NCI-H748 (cell line): ENCODE measurements at regions not wholly inside any gene's neighbourhood (a gene's known extent, or its start where the extent isn't known, plus 50 kb on each side); places are given as distances from the start of the nearest gene placed in this dataset.
A peak's percentile ranks its signal among the peaks of the same experiment; 100 is the strongest.

Experiments
- DNase-seq: peaks from one replicate; lab custom pipeline; 2025; ENCODE audit not compliant: unreplicated experiment; lab: John Stamatoyannopoulos, UW

GRCh38 chr12:14148489-14149270, 167.3 kb upstream of the GRIN2B start:
- DNase-seq, result no peak

DNA sequence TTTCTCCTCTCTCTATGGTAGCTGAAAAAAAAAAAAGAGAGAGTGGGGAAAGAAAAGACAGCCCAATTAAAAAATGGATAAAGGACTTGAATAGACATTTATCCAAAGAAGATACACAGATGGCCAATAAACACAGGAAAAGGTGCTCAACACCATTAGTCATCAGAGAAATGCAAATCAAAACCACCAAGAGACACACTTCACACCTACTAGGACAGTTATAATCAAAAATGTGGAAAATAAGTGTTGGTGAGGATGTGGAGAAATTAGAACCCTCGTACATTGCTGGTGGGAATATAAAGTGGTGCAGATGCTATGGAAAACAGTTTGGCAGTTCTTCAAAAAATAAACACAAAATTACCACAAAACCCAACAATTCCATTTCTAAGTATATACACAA, 172.4 kb upstream of the GRIN2B start:
- DNase-seq, result no peak

DNA sequence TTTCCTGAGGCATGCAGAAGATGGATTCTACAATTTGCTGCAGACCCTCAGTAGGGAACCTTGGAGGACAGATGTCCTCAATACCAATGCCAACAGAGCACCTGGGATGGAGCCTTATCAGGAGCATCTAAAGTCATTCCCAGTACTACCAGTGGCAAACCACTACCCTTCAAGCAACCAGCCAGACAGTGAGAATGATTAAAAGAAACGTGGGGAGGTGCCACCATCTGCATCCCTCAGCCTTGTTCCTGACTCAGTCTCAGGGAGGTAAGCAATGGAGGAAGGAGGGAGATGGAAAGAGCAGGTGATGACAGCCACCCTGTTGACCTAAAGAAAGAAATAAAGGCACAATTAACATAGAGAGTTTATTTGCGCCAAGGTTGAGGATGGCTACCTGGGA, 175.2 kb upstream of the GRIN2B start:
- DNase-seq, result no peak

DNA sequence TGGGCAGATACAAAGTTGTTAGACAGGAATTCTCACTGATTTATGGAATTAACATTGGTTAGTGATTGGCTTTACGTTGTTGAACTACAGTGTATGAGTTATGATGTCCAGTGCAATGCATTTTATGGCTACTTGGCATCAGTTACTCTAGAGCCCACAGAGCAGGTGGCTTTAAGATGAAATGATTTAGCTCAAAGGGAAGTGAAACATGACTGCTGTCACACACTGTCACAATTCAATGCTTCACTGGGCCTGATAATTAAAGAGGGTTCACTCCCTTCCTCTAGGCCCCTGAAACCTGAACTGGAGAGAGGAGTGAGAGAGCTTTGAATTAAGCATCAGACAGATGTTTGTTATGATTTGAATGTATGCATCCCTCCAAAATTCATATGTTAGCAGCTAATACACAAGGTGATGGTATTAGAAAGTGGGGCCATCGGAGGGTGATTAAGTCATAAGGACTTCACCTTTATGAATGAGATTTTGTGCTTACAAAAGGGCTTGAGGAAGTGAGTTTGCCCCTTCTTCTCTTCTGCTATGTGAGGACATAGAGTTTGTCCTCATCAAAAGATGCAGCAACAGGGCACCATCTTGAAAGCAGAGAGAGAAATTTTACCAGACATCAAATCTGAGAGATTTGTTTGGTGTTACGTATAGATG, 175.8 kb upstream of the GRIN2B start:
- no peak for DNase-seq

DNA sequence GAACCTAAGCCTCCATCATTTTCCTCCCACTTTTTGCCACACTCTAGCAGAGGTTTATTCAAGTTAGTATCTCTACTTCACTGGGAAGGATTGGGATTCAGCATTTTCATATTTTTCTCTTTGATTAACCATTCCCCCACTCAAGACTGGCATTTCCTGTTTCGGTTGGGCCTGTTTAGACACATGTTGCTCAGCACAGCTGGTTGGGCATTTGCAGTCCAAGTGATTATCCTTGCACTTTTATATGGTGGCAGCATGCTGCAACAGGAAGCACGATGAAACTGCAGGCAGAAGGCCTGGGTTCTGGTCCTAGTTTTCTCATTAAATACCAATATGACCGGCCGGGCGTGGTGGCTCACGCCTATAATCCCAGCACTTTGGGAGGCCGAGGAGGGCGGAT, 182.9 kb upstream of the GRIN2B start:
- no peak for DNase-seq

DNA sequence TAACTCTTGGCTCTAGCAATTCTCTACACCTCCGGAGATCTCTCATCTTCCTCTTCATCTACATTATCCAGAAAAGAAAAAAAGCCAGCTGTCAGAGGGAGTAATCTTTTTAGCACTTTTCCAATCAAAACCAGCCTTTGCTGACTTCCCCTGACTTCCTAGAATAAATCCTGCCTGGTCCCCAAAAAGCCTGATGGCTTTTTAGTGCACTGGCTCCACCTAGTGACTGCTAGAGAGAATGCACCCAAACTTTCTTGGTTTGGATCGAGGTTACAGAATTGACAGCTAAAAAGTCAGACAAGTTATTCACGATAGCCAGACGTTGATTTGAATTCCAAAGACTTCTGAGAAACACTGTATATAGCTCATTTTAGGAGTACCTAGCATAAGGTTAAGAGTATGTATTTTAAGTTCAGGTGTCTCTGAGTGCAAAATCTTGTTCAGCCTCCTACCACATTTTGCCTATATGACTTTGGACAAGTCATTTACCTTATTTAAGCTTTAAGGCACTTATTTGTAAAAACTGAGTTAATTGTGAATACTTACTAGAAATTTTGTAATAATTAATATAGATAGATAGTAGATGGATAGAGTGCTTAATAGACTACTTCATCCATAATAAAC, 185.7 kb upstream of the GRIN2B start:
- DNase-seq, result peak; percentile 38

GRCh38 chr12:14169281-14169680, 187.9 kb upstream of the GRIN2B start:
- no peak for DNase-seq

- no peak for DNase-seq
These were observed 189.7 kb upstream of the GRIN2B start for GRCh38 chr12:14171106-14171505.

- no peak for DNase-seq
These were observed 190.3 kb upstream of the ATF7IP start for GRCh38 chr12:14175206-14175605.

- DNase-seq, result peak; percentile 79
These were observed 179.9 kb upstream of the ATF7IP start for GRCh38 chr12:14185427-14186192.

DNA sequence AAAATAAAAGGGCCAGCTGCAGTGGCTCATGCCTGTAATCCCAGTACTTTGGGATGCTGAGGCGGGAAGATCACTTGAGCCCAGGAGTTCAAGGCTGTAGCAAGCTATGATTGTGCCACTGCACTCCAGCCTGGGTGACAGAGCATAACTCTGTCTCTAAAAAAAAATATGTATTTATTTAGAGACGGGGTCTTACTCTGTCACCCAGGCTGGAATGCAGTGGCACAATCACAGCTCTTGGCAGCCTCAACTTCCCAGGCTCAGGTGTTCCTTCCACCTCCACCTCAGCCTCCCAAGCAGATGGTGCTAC, 179.3 kb upstream of the ATF7IP start:
- no peak for DNase-seq

DNA sequence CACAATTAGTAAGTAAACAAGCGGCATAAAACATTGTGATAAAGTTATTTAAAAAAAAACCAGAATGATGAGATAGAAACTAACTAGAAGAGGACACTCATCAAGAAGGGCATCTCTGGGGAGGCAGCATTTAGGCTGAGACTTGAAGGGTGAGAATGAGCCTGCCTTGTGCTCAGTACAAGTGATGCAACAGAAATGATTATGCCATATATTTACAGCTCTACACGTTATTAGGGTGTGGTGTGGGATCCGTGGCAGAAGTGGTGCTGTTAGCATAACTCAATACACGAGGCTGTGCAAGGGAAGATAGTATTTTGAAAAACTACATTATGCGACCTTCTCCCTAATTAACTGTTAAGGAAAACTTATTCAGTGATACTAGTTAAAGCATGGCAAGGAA, 178.5 kb upstream of the ATF7IP start:
- DNase-seq, result peak; percentile 20

- DNase-seq, result no peak
These were observed 177.5 kb upstream of the ATF7IP start for GRCh38 chr12:14187966-14188365.

- DNase-seq, result no peak
These were observed 176.7 kb upstream of the ATF7IP start for GRCh38 chr12:14188744-14189143.

- DNase-seq, result no peak
These were observed 174.8 kb upstream of the ATF7IP start for GRCh38 chr12:14190694-14191093.

GRCh38 chr12:14191612-14192011, 173.9 kb upstream of the ATF7IP start:
- no peak for DNase-seq

GRCh38 chr12:14193639-14194038, 171.8 kb upstream of the ATF7IP start:
- peak; percentile 78 for DNase-seq

DNA sequence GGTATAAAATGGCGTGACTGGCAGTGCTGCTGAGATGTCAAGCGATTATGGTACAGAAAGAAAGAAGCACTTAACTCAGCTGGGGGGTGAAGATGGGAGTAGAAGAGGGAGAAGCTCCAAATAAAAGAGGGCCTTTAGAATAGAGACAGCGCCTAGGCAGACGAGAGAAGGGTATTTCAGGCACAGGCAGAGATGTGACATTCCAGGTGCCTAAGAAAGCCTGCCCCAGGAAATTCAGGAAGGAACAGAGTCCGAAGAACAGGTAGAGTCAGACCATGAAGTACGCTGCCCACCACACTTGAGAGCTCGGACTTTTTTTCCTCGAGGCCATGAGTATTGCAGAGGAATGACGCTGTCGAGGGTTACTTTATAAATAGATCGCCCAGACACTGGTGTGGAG, 170.9 kb upstream of the ATF7IP start:
- no peak for DNase-seq

DNA sequence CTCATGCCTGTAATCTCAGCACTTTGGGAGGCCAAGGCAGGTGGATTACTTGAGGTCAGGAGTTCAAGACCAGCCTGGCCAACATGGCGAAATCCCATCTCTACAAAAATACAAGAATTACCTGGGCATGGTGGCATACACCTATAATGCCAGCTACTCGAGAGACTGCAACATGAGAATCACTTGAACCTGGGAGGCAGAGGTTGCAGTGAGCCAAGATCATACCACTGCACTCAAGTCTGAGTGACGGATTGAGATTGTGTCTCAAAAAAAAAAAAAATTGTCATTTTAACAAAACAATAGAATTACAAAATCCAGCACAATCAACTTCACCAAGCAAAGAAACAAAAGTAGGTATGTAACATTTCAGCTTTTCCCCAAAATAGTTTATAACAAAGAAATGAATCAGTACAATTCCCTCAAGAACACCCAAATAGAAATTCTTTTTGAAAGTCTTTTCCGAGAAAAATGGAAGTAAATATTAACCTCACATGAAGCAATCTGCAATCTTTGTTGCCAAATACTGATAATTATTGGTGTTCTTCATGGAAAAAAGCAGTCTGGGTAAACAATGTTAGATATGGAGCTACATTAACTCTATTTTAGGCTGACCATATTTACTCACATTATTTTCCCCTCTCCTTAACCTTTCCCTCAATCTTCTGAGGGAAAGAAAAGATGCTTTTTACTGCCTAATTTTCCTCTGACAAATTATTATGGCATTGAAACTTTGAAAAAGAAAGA, 165.9 kb upstream of the ATF7IP start:
- DNase-seq, result no peak

DNA sequence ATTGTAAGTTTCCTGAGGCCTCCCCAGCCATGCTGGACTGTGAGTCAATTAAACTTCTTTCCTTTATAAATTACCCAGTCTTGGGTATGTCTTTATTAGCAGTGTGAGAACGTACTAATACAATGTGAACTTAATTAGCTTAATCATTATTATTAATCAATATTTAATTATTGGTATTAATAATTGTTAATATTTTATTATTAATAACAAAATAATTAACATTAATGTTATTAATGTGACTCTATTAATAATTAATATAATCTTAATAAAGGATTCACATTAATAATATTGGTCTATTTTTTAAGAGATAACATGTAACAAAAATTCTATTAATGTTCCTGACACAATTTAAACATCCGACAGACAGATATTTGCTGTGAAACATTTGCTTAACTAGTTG, 164.9 kb upstream of the ATF7IP start:
- DNase-seq, result no peak

- no peak for DNase-seq
These were observed 164.2 kb upstream of the ATF7IP start for GRCh38 chr12:14201291-14201690.
